Kidney (tissue), 13 donors: ENCODE measurements at regions not wholly inside any gene's neighbourhood (a gene's known extent, or its start where the extent isn't known, plus 50 kb on each side); places are given as distances from the start of the nearest gene placed in this dataset.

Experiments
- DNase-seq, 5 donors: peaks; one replicate each; pipeline ENCODE4 v3.0.0-alpha.2; 2013 to 2020
- FAIRE-seq: peaks from 2 replicates; lab custom pipeline; 2012; peaks lifted over from hg19 to GRCh38; lab: Jason Lieb, UNC
- H3K27ac ChIP-seq, 2 donors: one replicate each; pipeline ENCODE4 v1.7.0; 2013; ENCODE audit warnings: low read depth in 2 of 2, low read length in 2 of 2, inconsistent platforms in 1 of 2
- H3K27me3 ChIP-seq: one replicate; pipeline ENCODE4 v1.7.1; 2013; ENCODE audit warnings: low read length, inconsistent platforms; ENCODE audit not compliant: control insufficient read depth, insufficient read depth
- H3K36me3 ChIP-seq, 3 donors: one replicate each; pipeline versions ENCODE4 v1.7.0 to v1.7.1; 2013; ENCODE audit warnings: low read length in 3 of 3, control low read depth in 1 of 3, inconsistent platforms in 1 of 3; ENCODE audit not compliant: insufficient read depth in 3 of 3, control insufficient read depth in 2 of 3
- H3K4me1 ChIP-seq, 3 donors: one replicate each; pipeline versions ENCODE4 v1.7.0 to v1.7.1; 2013; ENCODE audit warnings: low read length in 3 of 3, inconsistent platforms in 1 of 3, low read depth in 1 of 3; ENCODE audit not compliant: control insufficient read depth in 2 of 3, insufficient read depth in 2 of 3
- H3K4me3 ChIP-seq, 3 donors: one replicate each; pipeline versions ENCODE4 v1.7.0 to v1.8.1; 2013; ENCODE audit warnings: low read length in 3 of 3, control low read depth in 1 of 3, inconsistent platforms in 1 of 3
- H3K9ac ChIP-seq, 3 donors: one replicate each; pipeline versions ENCODE4 v1.7.0 to v1.7.1; 2013; ENCODE audit warnings: low read length in 3 of 3, control low read depth in 1 of 3, inconsistent platforms in 1 of 3
- H3K9me3 ChIP-seq, 3 donors: one replicate each; pipeline versions ENCODE4 v1.7.0 to v1.7.1; 2013; ENCODE audit warnings: low read length in 3 of 3, control low read depth in 1 of 3, inconsistent platforms in 1 of 3; ENCODE audit not compliant: control insufficient read depth in 2 of 3, insufficient read depth in 1 of 3
- CTCF ChIP-seq: IDR thresholded peaks from 3 replicates; pipeline ENCODE4 v1.5.1; 2012; ENCODE audit warnings: mild to moderate bottlenecking, moderate library complexity, borderline replicate concordance; ENCODE audit not compliant: insufficient read depth; ENCODE audit errors: extremely low read depth
- intact Hi-C: fragments of 100-400 bp; cut with DNase I; formaldehyde crosslinking; loops from one replicate; pipeline ENCODE4 v1.11.1; 2022
- donor health status: control.
- donor health status: control.
- donor health status: control.
- donor health status: control.
- donor health status: control.
- donor health status: DM: yes; HTN: yes; CAD: no.
- donor health status: Normal renal cell carcinoma (clear cell type).

DNA sequence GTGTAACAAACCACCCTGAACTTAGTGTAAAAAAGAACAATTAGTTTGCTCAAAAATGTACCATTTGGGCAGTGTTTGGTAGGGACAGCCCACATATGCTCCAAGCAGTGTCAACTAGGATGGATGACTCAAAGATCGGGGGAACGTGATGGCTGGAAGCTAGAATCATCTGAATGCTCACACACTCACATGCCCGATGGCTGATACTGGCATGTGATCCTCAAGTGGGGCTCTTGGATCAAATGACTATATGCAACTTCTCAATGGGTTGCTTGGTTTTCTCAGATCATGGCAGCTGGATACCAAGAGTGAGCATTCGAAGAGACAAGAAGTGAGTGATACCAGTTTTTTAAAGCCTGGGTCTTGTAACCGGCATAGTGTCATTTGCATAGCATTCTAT is 335.9 kb upstream of the KCNMB2 start:
- Histone ChIP-seq H3K27ac (no peak overlapping the region), H3K4me3 (no peak overlapping the region), H3K27me3 (no peaks in the 10 kb centered on the region), H3K4me1 (no peaks in the 10 kb centered on the region), H3K9me3 (no peaks in the 10 kb centered on the region), H3K36me3 (no peaks in the 10 kb centered on the region), H3K9ac (no peak overlapping the region)
- FAIRE-seq (no peak), DNase-seq (no peak)
- intact Hi-C loops: no loop called here
- no peak for TF ChIP-seq CTCF

DNA sequence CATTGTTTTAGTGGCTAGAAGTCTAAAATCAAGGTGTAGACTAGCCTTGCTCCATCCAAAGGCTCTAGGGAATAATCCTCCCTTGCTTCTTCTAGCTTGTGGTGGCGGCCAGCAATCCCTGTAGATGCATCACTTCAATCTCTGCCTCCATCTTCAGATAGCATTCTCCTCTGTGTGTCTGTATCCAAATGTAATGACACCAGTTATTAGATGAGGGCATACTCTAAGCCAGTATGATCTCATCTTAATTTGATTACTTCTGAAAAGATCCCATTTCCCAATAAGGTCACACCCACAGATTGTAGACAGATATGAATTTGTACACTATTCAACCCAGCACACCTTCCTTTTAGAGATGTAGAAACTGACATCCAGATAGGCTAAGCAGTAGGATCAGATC is 334.5 kb upstream of the KCNMB2 start:
- intact Hi-C loops: no loop called here
- Histone ChIP-seq H3K4me3 (no peak overlapping the region), H3K36me3 (no peaks in the 10 kb centered on the region), H3K27me3 (no peaks in the 10 kb centered on the region), H3K9me3 (no peaks in the 10 kb centered on the region), H3K4me1 (no peaks in the 10 kb centered on the region), H3K9ac (no peak overlapping the region), H3K27ac (no peak overlapping the region)
- FAIRE-seq (no peak), DNase-seq (no peak)
- no peak for TF ChIP-seq CTCF

GRCh38 chr3:178202194-178202593 is 334.0 kb upstream of the KCNMB2 start:
- FAIRE-seq: no peak
- Histone ChIP-seq H3K27ac (no peak overlapping the region), H3K36me3 (no peaks in the 10 kb centered on the region), H3K9ac (no peak overlapping the region), H3K4me3 (no peak overlapping the region), H3K4me1 (no peaks in the 10 kb centered on the region), H3K27me3 (no peaks in the 10 kb centered on the region), H3K9me3 (no peaks in the 10 kb centered on the region)
- no peak for TF ChIP-seq CTCF
- peak in 1 of 5 donors; percentile 4 for DNase-seq
- intact Hi-C loops: no loop called here

DNA sequence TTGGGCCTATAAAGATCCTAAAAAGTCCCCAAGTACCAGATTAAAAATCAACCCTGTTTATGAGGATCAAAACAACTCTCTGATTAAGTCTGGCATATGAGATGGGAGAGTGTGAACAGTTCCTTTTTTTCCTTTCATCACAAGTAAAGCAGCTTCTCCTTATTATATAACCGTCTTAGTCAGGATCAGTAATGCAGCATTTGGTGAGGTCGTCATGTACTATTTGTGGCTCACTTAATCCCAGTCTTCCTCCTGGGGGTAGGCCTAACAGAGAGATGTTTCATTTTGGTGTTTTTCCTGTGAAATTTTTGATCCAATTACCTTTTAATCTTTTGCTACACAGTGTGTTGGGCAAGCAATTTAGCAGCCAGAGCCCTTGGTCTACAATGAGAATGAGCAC is 333.1 kb upstream of the KCNMB2 start:
- Histone ChIP-seq H3K4me1 (no peaks in the 10 kb centered on the region), H3K9ac (no peak overlapping the region), H3K4me3 (no peak overlapping the region), H3K9me3 (no peaks in the 10 kb centered on the region), H3K27me3 (no peaks in the 10 kb centered on the region), H3K27ac (no peak overlapping the region), H3K36me3 (no peaks in the 10 kb centered on the region)
- no peak for DNase-seq
- no peak for TF ChIP-seq CTCF
- intact Hi-C loops: no loop called here
- no peak for FAIRE-seq
